ENCODE measurements at regions not wholly inside any gene's neighbourhood (a gene's known extent, or its start where the extent isn't known, plus 50 kb on each side); places are given as distances from the start of the nearest gene placed in this dataset.

- TF ChIP-seq, protein P1, sequence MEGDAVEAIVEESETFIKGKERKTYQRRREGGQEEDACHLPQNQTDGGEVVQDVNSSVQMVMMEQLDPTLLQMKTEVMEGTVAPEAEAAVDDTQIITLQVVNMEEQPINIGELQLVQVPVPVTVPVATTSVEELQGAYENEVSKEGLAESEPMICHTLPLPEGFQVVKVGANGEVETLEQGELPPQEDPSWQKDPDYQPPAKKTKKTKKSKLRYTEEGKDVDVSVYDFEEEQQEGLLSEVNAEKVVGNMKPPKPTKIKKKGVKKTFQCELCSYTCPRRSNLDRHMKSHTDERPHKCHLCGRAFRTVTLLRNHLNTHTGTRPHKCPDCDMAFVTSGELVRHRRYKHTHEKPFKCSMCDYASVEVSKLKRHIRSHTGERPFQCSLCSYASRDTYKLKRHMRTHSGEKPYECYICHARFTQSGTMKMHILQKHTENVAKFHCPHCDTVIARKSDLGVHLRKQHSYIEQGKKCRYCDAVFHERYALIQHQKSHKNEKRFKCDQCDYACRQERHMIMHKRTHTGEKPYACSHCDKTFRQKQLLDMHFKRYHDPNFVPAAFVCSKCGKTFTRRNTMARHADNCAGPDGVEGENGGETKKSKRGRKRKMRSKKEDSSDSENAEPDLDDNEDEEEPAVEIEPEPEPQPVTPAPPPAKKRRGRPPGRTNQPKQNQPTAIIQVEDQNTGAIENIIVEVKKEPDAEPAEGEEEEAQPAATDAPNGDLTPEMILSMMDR (IDR thresholded peaks at IDR 0.05; ENCODE audit: borderline replicate concordance, insufficient read depth, low read depth, low read length) = no peak
- H3K4me3 ChIP-seq (ENCODE audit: low read depth, low read length) = no peak overlapping the region
Observed at GRCh38 chr11:28966951-28967350, 858.8 kb downstream of the METTL15 start.

DNA sequence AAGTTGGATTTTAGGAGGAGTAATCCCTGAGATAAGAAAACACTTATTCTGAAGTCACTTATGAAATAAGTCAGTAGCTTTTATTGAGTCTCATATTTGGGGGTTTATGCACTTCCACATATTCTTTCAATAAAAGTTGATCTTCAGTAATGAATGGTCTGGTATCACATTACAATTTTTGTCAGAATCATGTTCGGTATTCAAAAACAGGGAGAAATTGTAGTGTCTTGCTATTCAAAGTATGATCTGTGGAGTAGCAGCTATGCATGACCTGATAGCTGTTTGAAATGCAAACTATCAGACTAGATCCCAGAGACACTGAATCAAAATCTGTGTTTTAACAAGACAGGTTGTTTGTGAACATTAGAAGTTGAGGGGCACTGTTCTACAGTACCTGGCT, 857.6 kb downstream of the METTL15 start:
- H3K4me3 ChIP-seq (ENCODE audit: low read depth, low read length) = no peak overlapping the region
- TF ChIP-seq, protein P1 (IDR thresholded peaks at IDR 0.05; ENCODE audit: borderline replicate concordance, insufficient read depth, low read depth, low read length) = no peak

- TF ChIP-seq, protein P1 (IDR thresholded peaks at IDR 0.05; ENCODE audit: borderline replicate concordance, insufficient read depth, low read depth, low read length) = no peak
- no peak overlapping the region for H3K4me3 ChIP-seq (ENCODE audit: low read depth, low read length)
Observed at GRCh38 chr11:28964811-28965210, 856.6 kb downstream of the METTL15 start.

GRCh38 chr11:28963187-28963586, 855.0 kb downstream of the METTL15 start:
- no peak overlapping the region for H3K4me3 ChIP-seq (ENCODE audit: low read depth, low read length)
- TF ChIP-seq, protein P1 (IDR thresholded peaks at IDR 0.05; ENCODE audit: borderline replicate concordance, insufficient read depth, low read depth, low read length) = no peak

GRCh38 chr11:28962502-28962901, 854.3 kb downstream of the METTL15 start:
- TF ChIP-seq, protein P1 (IDR thresholded peaks at IDR 0.05; ENCODE audit: borderline replicate concordance, insufficient read depth, low read depth, low read length) = no peak

GRCh38 chr11:28961726-28962125, 853.5 kb downstream of the METTL15 start:
- H3K4me3 ChIP-seq (ENCODE audit: low read depth, low read length) = no peak overlapping the region
- TF ChIP-seq, protein P1 (IDR thresholded peaks at IDR 0.05; ENCODE audit: borderline replicate concordance, insufficient read depth, low read depth, low read length) = no peak

More at GRCh38 chr11:28962502-28962901, 854.3 kb downstream of the METTL15 start:
- no peak overlapping the region for H3K4me3 ChIP-seq (ENCODE audit: low read depth, low read length)

- TF ChIP-seq, protein P1 (IDR thresholded peaks at IDR 0.05; ENCODE audit: borderline replicate concordance, insufficient read depth, low read depth, low read length) = no peak
- H3K4me3 ChIP-seq (ENCODE audit: low read depth, low read length) = no peak overlapping the region
Observed at GRCh38 chr11:28956446-28956845, 848.3 kb downstream of the METTL15 start.
